ENCODE measurements at regions not wholly inside any gene's neighbourhood (a gene's known extent, or its start where the extent isn't known, plus 50 kb on each side); places are given as distances from the start of the nearest gene placed in this dataset.

GRCh38 chr13:64410276-64411053 is 2819.7 kb downstream of the PCDH9 start:
- TF ChIP-seq SPI1 (IDR thresholded peaks at IDR 0.05; ENCODE audit: borderline replicate concordance, insufficient read depth, low read depth, low read length), result no peak
- TF ChIP-seq, protein P1, sequence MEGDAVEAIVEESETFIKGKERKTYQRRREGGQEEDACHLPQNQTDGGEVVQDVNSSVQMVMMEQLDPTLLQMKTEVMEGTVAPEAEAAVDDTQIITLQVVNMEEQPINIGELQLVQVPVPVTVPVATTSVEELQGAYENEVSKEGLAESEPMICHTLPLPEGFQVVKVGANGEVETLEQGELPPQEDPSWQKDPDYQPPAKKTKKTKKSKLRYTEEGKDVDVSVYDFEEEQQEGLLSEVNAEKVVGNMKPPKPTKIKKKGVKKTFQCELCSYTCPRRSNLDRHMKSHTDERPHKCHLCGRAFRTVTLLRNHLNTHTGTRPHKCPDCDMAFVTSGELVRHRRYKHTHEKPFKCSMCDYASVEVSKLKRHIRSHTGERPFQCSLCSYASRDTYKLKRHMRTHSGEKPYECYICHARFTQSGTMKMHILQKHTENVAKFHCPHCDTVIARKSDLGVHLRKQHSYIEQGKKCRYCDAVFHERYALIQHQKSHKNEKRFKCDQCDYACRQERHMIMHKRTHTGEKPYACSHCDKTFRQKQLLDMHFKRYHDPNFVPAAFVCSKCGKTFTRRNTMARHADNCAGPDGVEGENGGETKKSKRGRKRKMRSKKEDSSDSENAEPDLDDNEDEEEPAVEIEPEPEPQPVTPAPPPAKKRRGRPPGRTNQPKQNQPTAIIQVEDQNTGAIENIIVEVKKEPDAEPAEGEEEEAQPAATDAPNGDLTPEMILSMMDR (IDR thresholded peaks at IDR 0.05 in 2 of 3, conservative IDR thresholded peaks at IDR 0.05 in 1 of 3; ENCODE audit: control insufficient read depth in 2 of 3, extremely low read depth in 1 of 3, insufficient read depth in 1 of 3, low read depth in 3 of 3, low read length in 3 of 3), result no peak
- TF ChIP-seq, protein P2, sequence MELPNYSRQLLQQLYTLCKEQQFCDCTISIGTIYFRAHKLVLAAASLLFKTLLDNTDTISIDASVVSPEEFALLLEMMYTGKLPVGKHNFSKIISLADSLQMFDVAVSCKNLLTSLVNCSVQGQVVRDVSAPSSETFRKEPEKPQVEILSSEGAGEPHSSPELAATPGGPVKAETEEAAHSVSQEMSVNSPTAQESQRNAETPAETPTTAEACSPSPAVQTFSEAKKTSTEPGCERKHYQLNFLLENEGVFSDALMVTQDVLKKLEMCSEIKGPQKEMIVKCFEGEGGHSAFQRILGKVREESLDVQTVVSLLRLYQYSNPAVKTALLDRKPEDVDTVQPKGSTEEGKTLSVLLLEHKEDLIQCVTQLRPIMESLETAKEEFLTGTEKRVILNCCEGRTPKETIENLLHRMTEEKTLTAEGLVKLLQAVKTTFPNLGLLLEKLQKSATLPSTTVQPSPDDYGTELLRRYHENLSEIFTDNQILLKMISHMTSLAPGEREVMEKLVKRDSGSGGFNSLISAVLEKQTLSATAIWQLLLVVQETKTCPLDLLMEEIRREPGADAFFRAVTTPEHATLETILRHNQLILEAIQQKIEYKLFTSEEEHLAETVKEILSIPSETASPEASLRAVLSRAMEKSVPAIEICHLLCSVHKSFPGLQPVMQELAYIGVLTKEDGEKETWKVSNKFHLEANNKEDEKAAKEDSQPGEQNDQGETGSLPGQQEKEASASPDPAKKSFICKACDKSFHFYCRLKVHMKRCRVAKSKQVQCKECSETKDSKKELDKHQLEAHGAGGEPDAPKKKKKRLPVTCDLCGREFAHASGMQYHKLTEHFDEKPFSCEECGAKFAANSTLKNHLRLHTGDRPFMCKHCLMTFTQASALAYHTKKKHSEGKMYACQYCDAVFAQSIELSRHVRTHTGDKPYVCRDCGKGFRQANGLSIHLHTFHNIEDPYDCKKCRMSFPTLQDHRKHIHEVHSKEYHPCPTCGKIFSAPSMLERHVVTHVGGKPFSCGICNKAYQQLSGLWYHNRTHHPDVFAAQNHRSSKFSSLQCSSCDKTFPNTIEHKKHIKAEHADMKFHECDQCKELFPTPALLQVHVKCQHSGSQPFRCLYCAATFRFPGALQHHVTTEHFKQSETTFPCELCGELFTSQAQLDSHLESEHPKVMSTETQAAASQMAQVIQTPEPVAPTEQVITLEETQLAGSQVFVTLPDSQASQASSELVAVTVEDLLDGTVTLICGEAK (IDR thresholded peaks at IDR 0.05; ENCODE audit: borderline replicate concordance), result no peak
- TF ChIP-seq, protein P3, sequence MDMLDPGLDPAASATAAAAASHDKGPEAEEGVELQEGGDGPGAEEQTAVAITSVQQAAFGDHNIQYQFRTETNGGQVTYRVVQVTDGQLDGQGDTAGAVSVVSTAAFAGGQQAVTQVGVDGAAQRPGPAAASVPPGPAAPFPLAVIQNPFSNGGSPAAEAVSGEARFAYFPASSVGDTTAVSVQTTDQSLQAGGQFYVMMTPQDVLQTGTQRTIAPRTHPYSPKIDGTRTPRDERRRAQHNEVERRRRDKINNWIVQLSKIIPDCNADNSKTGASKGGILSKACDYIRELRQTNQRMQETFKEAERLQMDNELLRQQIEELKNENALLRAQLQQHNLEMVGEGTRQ (IDR thresholded peaks at IDR 0.05; ENCODE audit: borderline replicate concordance, low read depth, low read length), result no peak
- TF ChIP-seq POLR2AphosphoS5 (IDR thresholded peaks at IDR 0.05; ENCODE audit: low read length), result no peak
- TF ChIP-seq, protein P4, sequence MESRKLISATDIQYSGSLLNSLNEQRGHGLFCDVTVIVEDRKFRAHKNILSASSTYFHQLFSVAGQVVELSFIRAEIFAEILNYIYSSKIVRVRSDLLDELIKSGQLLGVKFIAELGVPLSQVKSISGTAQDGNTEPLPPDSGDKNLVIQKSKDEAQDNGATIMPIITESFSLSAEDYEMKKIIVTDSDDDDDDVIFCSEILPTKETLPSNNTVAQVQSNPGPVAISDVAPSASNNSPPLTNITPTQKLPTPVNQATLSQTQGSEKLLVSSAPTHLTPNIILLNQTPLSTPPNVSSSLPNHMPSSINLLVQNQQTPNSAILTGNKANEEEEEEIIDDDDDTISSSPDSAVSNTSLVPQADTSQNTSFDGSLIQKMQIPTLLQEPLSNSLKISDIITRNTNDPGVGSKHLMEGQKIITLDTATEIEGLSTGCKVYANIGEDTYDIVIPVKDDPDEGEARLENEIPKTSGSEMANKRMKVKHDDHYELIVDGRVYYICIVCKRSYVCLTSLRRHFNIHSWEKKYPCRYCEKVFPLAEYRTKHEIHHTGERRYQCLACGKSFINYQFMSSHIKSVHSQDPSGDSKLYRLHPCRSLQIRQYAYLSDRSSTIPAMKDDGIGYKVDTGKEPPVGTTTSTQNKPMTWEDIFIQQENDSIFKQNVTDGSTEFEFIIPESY (IDR thresholded peaks at IDR 0.05), result no peak
- TF ChIP-seq RAD51 (IDR thresholded peaks at IDR 0.05), result no peak
- TF ChIP-seq ZNF592 (IDR thresholded peaks at IDR 0.05), result no peak
- TF ChIP-seq RB1 (IDR thresholded peaks at IDR 0.05; ENCODE audit: borderline replicate concordance), result no peak
